Endothelial cell of umbilical vein (primary cell): ENCODE measurements at regions not wholly inside any gene's neighbourhood (a gene's known extent, or its start where the extent isn't known, plus 50 kb on each side); places are given as distances from the start of the nearest gene placed in this dataset.

Experiments
- BruUV-seq: library from RNA; stranded (reverse); fragments of 400-500 nt; replicated peaks from 2 replicates; lab custom pipeline; 2021; lab: Mats Ljungman, UMichigan
- CTCF ChIA-PET: fragments of 300-600, 350-600 bp; sonication (Branson Sonifier 250); formaldehyde crosslinking; loops from one replicate; lab custom pipeline; 2021; ENCODE audit warnings: antibody characterized with exemption, inconsistent platforms; lab: Charles Lee
- POLR2A ChIA-PET: fragments of 300-600, 350-600 bp; sonication (Branson Sonifier 250); formaldehyde crosslinking; loops from one replicate; lab custom pipeline; 2021; ENCODE audit warnings: antibody characterized with exemption, inconsistent platforms; lab: Charles Lee
- DNase-seq: peaks from one replicate; pipeline ENCODE4 v3.0.0-alpha.2; 2011; ENCODE audit warnings: low read depth, low spot score
- FAIRE-seq: peaks from 2 replicates; lab custom pipeline; 2011; peaks lifted over from hg19 to GRCh38; lab: Jason Lieb, UNC
- H2AFZ ChIP-seq: 2 replicates; pipeline ENCODE4 v1.6.0; 2012; ENCODE audit warnings: low read depth, low read length, control low read depth, inconsistent platforms
- H3K27ac ChIP-seq: 2 replicates; pipeline ENCODE4 v1.5.1; 2011; ENCODE audit warnings: low read depth, mild to moderate bottlenecking, control low read depth, low read length, moderate library complexity; ENCODE audit not compliant: insufficient read depth
- H3K27me3 ChIP-seq, 2 experiments: 2 replicates each; pipeline versions ENCODE4 v1.6.0 to v1.6.1; 2011; ENCODE audit warnings: low read length in 2 of 2, mixed read lengths in 1 of 2; ENCODE audit not compliant: control insufficient read depth in 2 of 2, insufficient read depth in 2 of 2
- H3K36me3 ChIP-seq, 2 experiments: 2 replicates in 1 of 2; 3 replicates in 1 of 2; pipeline ENCODE4 v1.5.1; 2011; ENCODE audit warnings: low read length in 2 of 2, mild to moderate bottlenecking in 1 of 2, moderate library complexity in 1 of 2; ENCODE audit not compliant: control insufficient read depth in 2 of 2, insufficient read depth in 2 of 2; ENCODE audit errors: extremely low read depth in 1 of 2
- H3K4me1 ChIP-seq: 3 replicates; pipeline ENCODE4 v1.5.1; 2011; ENCODE audit warnings: mild to moderate bottlenecking, low read length; ENCODE audit not compliant: control insufficient read depth, insufficient read depth; ENCODE audit errors: extremely low read depth
- H3K4me2 ChIP-seq: 2 replicates; pipeline ENCODE4 v1.6.1; 2011; ENCODE audit warnings: low read length, control low read depth, mixed read lengths; ENCODE audit not compliant: insufficient read depth
- H3K4me3 ChIP-seq, 3 experiments: fragments of 200-600 bp in 1 of 3; sonication (generic), shearing (Covaris generic) in 1 of 3; replicated peaks in 1 of 3; 2 replicates each; pipeline ENCODE4 v1.5.1; 2011 to 2016; ENCODE audit warnings: control low read depth in 3 of 3, low read length in 3 of 3, mild to moderate bottlenecking in 2 of 3, inconsistent platforms in 1 of 3, low read depth in 1 of 3, moderate library complexity in 1 of 3; ENCODE audit not compliant: insufficient read depth in 1 of 3
- H3K79me2 ChIP-seq: 2 replicates; pipeline ENCODE4 v1.6.0; 2012; ENCODE audit warnings: low read length, inconsistent platforms; ENCODE audit not compliant: control insufficient read depth, insufficient read depth
- H3K9ac ChIP-seq: replicated peaks from 2 replicates; pipeline ENCODE3; 2011; ENCODE audit warnings: low read length, control low read depth; ENCODE audit not compliant: insufficient read depth; ENCODE audit errors: extremely low read depth
- H3K9me1 ChIP-seq: replicated peaks from 3 replicates; pipeline ENCODE4 v1.6.0; 2011; ENCODE audit warnings: mild to moderate bottlenecking, low read length; ENCODE audit not compliant: control insufficient read depth, insufficient read depth; ENCODE audit errors: extremely low read depth
- H3K9me3 ChIP-seq: replicated peaks from 2 replicates; pipeline ENCODE4 v1.5.1; 2012; ENCODE audit warnings: low read length, inconsistent platforms; ENCODE audit not compliant: control insufficient read depth, insufficient read depth
- H4K20me1 ChIP-seq: replicated peaks from 2 replicates; pipeline ENCODE3; 2011; ENCODE audit warnings: mild to moderate bottlenecking, low read length; ENCODE audit not compliant: control insufficient read depth, insufficient read depth; ENCODE audit errors: extremely low read depth
- EZH2 ChIP-seq: IDR thresholded peaks from 2 replicates; pipeline ENCODE4 v1.6.1; 2012; ENCODE audit warnings: borderline replicate concordance, low read depth, mild to moderate bottlenecking, moderate library complexity, low read length, inconsistent platforms; ENCODE audit not compliant: severe bottlenecking
- FOS ChIP-seq: IDR thresholded peaks from 2 replicates; pipeline ENCODE4 v1.6.1; 2011; ENCODE audit warnings: mild to moderate bottlenecking, low read length, moderate library complexity, borderline replicate concordance; ENCODE audit not compliant: insufficient read depth
- GATA2 ChIP-seq: IDR thresholded peaks from 2 replicates; pipeline ENCODE4 v1.7.0; 2011; ENCODE audit warnings: low read depth, mild to moderate bottlenecking, moderate library complexity, mixed read lengths, low read length; ENCODE audit not compliant: insufficient read length, insufficient read depth
- JUN ChIP-seq: IDR thresholded peaks from 2 replicates; pipeline ENCODE4 v1.6.1; 2011; ENCODE audit warnings: borderline replicate concordance, low read depth; ENCODE audit not compliant: insufficient read length, insufficient read depth
- MYC ChIP-seq: IDR thresholded peaks from one replicate; pipeline ENCODE4 v1.6.1; 2011; ENCODE audit warnings: mild to moderate bottlenecking, low read depth, low read length
- POLR2A ChIP-seq: IDR thresholded peaks from 2 replicates; pipeline ENCODE4 v1.6.1; 2012; ENCODE audit warnings: low read depth, mild to moderate bottlenecking, control low read depth, low read length
- POLR2AphosphoS5 ChIP-seq: IDR thresholded peaks from 2 replicates; pipeline ENCODE4 v1.6.1; 2012; ENCODE audit warnings: low read depth, mild to moderate bottlenecking, control low read depth, low read length, moderate library complexity; ENCODE audit not compliant: insufficient read depth
- dilution Hi-C: fragments of 300-500 bp; cut with MboI; formaldehyde crosslinking; loops from one replicate; pipeline ENCODE4 v1.15.0; 2019; ENCODE audit warnings: low sequenced_read_pairs; ENCODE audit not compliant: extremely low pct_ligation_motif_present
- intact Hi-C: fragments of 100-400 bp; cut with micrococcal nuclease; formaldehyde crosslinking; loops from one replicate; pipeline ENCODE4 v1.10.0; 2022
- TF ChIP-seq, protein P1 (sequence below), 2 donors: IDR thresholded peaks; 1 replicate in 1 of 2; 2 replicates in 1 of 2; pipeline ENCODE4 v1.5.1; 2011; ENCODE audit warnings: low read length in 2 of 2, mild to moderate bottlenecking in 2 of 2, moderate library complexity in 2 of 2, control low read depth in 1 of 2, inconsistent platforms in 1 of 2, low read depth in 1 of 2; ENCODE audit not compliant: insufficient read depth in 1 of 2; ENCODE audit errors: extremely low read depth in 1 of 2
- TF ChIP-seq, protein P2 (sequence below): IDR thresholded peaks from 2 replicates; pipeline ENCODE4 v1.6.1; 2011; ENCODE audit not compliant: insufficient read depth, insufficient read length

DNA sequence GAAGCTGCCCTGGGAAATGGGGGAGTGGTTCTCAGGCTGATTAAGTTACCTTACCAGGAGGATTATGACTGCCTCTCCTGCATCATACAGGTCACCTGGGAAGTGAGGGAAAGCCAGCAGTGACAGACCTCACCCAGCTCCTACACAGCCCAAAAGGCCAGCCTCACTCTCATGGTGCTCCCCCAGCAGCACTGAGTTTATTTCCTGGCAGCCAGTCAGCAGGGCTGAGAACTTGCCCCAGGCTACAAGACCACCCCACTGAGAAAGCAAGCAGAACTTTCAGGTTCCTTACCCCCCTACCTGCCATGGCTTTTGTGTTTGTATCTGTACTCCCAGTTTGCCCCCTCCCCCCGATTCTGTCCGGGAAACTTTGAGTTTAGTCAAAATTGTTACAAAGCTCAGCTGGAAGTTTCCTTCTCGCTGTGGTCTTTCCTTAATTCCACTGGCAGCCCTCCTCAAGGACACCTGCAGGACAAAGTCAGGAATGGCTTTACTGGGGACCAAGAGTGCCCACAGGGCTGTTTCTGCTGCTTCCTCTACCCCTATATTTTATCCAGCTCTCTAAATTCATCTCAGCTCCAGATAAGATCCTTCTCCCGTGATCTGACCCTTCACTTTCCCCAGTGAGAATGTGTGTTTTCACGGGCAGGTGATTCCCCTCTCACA is 649.8 kb upstream of the MBL2 start:
- BruUV-seq, result no TSS peak
- Histone ChIP-seq H3K9ac (no peak overlapping the region), H3K9me3 (no peaks in the 10 kb centered on the region), H3K36me3 (no peaks in the 10 kb centered on the region), H3K27me3 (peaks cover 0 to 1% of the 10 kb centered on the region in 2 experiments), H3K79me2 (no peaks in the 10 kb centered on the region), H3K4me2 (no peak overlapping the region), H3K9me1 (no peaks in the 10 kb centered on the region), H3K4me1 (no peaks in the 10 kb centered on the region), H4K20me1 (no peaks in the 10 kb centered on the region), H3K4me3 (no peak overlapping the region), H2AFZ (no peak overlapping the region), H3K27ac (no peak overlapping the region)
- dilution Hi-C loops, result no loop called here
- intact Hi-C loops, result no loop called here
- TF ChIP-seq POLR2AphosphoS5 (no peak), JUN (no peak), GATA2 (no peak)
- TF ChIP-seq, protein P1, sequence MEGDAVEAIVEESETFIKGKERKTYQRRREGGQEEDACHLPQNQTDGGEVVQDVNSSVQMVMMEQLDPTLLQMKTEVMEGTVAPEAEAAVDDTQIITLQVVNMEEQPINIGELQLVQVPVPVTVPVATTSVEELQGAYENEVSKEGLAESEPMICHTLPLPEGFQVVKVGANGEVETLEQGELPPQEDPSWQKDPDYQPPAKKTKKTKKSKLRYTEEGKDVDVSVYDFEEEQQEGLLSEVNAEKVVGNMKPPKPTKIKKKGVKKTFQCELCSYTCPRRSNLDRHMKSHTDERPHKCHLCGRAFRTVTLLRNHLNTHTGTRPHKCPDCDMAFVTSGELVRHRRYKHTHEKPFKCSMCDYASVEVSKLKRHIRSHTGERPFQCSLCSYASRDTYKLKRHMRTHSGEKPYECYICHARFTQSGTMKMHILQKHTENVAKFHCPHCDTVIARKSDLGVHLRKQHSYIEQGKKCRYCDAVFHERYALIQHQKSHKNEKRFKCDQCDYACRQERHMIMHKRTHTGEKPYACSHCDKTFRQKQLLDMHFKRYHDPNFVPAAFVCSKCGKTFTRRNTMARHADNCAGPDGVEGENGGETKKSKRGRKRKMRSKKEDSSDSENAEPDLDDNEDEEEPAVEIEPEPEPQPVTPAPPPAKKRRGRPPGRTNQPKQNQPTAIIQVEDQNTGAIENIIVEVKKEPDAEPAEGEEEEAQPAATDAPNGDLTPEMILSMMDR (IDR thresholded peaks at IDR 0.05; ENCODE audit: extremely low read depth in 1 of 2, insufficient read depth in 1 of 2, low read depth in 1 of 2, low read length in 2 of 2), result no peak
- POLR2A ChIA-PET, result no interaction called here
- CTCF ChIA-PET, result no interaction called here
- FAIRE-seq (no peak), DNase-seq (no peak)

DNA sequence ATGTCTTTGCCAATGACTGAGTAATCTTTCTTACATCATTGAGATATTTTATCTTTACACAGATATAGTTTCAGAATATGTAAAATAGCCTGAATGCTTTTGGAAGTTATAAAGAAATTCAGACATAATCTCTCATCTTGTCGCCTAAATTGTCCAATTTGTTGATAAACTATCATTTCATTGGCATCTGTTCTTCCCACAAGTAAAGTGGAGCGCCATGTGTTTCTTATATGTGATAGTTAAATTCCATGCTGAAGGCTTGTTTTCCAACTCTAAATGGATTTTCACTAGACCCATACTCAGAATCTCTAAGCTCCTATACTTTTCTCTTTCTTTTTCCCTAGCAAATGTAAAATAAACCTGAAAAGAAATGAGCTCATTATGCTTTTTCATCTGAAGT is 640.1 kb upstream of the MBL2 start:
- ChIA-PET CTCF (interaction anchor here (0.8 to 0.9 kb wide), 2 partner anchors 9 to 19 kb away, joined by 3 to 4 read pairs; no protein-coding TSS in a partner anchor), POLR2A (no interaction called here)
- no peak for DNase-seq
- dilution Hi-C loops (no loop called here), intact Hi-C loops (no loop called here)
- no peak for FAIRE-seq
- BruUV-seq, result no TSS peak
- no peak overlapping the region for H3K4me3 ChIP-seq
- no peak overlapping the region for H3K9ac ChIP-seq
- H3K79me2 ChIP-seq, result no peaks in the 10 kb centered on the region
- H3K4me1 ChIP-seq, result no peaks in the 10 kb centered on the region
- no peaks in the 10 kb centered on the region for H4K20me1 ChIP-seq
- H2AFZ ChIP-seq, result no peak overlapping the region
- H3K9me3 ChIP-seq, result no peaks in the 10 kb centered on the region
- H3K36me3 ChIP-seq, result no peaks in the 10 kb centered on the region
- H3K27ac ChIP-seq, result no peak overlapping the region
- H3K9me1 ChIP-seq, result no peaks in the 10 kb centered on the region
- no peaks in the 10 kb centered on the region for H3K27me3 ChIP-seq
- no peak overlapping the region for H3K4me2 ChIP-seq
- no peak for TF ChIP-seq JUN
- TF ChIP-seq EZH2, result no peak
- no peak for TF ChIP-seq POLR2A
- no peak for TF ChIP-seq GATA2
- no peak for TF ChIP-seq POLR2AphosphoS5
- TF ChIP-seq MYC, result no peak
- TF ChIP-seq, protein P1 (IDR thresholded peaks at IDR 0.05; ENCODE audit: extremely low read depth in 1 of 2, insufficient read depth in 1 of 2, low read depth in 1 of 2, low read length in 2 of 2), result no peak
- TF ChIP-seq, protein P2, sequence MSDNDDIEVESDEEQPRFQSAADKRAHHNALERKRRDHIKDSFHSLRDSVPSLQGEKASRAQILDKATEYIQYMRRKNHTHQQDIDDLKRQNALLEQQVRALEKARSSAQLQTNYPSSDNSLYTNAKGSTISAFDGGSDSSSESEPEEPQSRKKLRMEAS, result no peak
- no peak for TF ChIP-seq FOS
